ENCODE measurements at regions not wholly inside any gene's neighbourhood (a gene's known extent, or its start where the extent isn't known, plus 50 kb on each side); places are given as distances from the start of the nearest gene placed in this dataset.
A peak's percentile ranks its signal among the peaks of the same experiment; 100 is the strongest.

DNA sequence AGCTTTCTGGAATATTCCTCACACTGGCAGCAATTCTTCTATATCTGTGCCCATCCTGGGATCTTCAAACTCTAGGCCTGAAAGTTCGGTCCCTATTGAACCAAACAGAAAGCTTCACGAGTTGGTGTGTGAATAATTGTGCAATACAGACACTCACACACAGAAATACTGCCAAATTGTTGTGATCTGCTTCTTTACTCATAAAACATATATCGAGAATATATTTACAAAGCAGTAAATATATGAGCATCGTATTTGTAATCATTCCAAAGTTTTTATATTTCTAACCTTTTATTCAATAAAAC lies 56.6 kb upstream of the BEX4 start:
- DNase-seq (ENCODE audit: insufficient read length, low spot score): no peak
- no peak for FAIRE-seq

DNA sequence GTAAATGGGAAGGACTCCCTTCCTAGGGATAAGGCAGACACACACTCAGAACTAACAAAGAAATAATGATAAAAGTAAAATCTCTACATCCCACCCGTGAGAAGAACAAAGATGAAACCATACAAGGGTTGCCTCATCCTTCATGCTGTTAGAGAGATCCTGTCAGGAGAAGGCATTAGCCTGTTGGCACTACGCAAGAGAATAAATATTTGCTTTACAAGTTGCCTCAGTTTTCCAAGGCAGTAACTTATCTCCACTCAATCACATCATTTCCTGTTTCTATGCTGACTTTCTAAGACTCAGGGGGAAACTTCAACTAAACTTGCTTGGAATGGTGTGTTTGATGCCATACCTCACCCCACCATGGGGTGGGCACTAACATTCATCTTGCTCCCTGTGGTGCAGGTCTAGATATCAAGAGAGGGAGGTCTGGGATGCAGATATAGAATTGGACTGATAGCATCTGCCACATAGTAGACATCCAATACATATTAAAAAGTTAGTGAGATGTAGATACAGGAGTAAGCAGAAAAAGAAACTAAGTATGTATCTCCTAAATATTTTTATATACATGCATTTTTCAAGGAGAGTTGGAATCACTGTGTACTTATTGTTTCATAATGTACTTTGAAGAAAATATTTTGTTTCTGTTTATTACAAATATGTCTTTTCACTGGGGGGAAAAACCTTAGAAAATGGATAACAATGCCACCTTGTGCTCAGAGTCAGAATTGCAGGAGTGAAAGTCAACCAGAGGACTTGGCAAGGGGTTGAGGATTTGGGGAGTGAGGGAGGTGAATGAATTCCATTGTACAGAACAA lies 57.2 kb upstream of the BEX4 start:
- DNase-seq (ENCODE audit: insufficient read length, low spot score): no peak
- FAIRE-seq: peak; percentile 85

DNA sequence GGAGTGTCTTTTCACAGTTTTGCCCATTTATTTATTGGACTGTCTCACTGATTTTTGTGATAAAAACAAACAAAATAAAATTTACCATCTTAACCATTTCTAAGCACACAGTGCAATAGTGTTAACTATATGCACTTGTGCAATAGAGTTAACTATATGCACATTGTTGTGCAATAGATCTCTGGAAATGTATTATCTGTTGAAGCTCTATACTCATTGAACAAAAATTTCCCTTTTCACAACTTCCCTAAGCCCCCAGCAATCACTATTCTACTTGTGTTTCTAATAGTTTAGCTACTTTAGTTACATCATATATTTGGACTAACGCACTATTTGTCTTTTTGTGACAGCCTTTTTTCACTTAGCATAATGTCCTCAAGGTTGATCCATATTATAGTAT lies 59.7 kb upstream of the BEX4 start:
- DNase-seq (ENCODE audit: insufficient read length, low spot score) (no peak), FAIRE-seq (no peak)

DNA sequence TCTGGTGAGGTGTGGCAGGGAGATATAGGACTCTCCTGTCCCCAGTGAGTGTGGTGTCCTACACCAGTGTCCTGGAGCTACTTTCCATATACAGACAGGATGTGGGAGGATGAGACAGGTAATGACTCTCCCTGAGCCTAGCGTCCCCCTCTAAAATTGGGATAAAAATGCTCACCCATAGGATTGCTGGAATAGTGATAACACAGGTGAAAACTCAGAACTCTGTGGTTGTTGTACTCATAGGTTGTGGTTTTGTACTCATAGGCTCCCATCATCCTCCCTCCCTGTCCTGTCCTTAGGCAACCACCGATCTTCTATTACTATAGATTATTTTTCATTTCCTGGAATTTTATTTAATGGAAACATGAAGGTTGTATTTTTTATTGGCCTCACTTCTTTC lies 60.7 kb upstream of the NXF3 start:
- DNase-seq (ENCODE audit: insufficient read length, low spot score): no peak

DNA sequence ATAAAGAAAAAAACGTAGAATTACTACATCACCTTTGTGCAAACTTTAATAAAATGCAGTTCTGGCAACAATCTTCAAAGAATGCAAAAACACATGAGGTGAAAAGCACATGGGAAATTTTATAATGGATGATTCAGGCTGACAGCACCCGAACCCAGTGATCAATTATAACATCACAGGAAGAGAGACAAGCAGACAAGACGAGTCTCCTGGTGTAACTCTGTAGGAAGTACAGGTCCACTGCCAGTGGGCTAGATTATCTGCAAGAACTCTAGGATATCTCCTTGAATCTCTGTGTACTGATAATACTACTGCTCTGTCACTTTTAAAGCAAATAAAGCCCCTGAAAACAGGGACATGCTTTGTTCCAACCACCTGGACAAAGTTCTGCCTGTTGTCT lies 58.9 kb upstream of the NXF3 start:
- no peak for FAIRE-seq
- no peak for DNase-seq (ENCODE audit: insufficient read length, low spot score)

More for the DNA sequence above, 60.7 kb upstream of the NXF3 start:
- no peak for FAIRE-seq

DNA sequence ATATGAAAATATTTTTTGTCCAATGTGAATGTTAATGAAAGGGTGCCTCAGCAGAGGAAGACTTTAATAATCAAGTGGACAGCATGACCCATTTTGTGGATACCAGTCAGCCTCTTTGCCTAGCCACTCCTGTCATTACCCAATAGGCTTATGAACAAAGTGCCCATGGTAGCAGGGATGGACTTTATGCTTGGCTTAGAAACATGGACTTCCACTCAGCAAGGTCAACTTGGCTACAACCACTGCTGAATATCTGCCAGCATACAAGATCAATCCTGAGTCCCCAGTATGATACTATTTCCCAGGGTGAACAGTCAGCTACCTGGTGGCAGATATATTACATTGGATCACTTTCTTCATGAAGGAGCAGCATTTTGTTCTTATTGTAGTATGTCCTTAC lies 56.7 kb upstream of the NXF3 start:
- FAIRE-seq: no peak
- DNase-seq (ENCODE audit: insufficient read length, low spot score): no peak

DNA sequence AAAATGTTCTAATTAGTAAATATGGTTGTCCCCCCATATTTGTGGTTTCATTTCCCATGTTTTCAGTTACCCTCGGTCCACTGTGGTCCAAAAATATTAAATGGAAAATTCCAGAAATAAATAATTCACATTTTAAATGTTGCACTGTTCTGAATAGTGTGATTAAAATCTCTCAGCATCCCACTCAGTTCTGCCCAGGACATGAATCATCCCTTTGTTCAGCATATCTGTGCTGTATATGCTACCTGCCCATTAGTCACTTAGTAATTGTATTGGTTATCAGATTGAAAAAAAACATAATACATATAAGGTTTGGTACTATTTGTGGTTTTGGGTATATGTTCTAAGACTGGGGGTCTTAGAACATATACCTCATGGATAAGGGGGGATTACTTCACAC lies 55.1 kb upstream of the NXF3 start:
- FAIRE-seq: no peak
- DNase-seq (ENCODE audit: insufficient read length, low spot score): no peak
